ENCODE measurements at regions not wholly inside any gene's neighbourhood (a gene's known extent, or its start where the extent isn't known, plus 50 kb on each side); places are given as distances from the start of the nearest gene placed in this dataset.

DNA sequence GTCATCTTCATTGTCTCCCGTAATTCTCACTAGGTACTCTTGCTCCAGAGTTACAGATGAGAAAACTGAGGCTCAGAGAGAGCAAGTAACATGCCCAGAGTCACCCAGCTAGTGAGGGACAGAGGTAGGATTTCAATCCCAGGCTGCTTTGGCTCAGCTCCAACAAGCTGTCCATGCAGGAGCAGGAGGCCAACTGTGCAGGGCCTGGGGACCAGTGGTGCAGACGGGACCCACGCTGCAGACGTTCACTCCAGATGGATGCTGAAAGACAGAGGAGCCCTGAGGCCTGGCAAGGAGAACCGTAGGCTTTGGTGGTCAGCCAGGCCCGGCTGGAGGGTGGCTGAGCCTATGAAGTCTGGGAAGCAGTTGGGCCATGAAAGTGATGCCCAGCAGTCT, 102.6 kb downstream of the MCFD2 start:
- no peaks in the 10 kb centered on the region for H3K36me3 ChIP-seq (replicated peaks)
- H3K4me1 ChIP-seq = no peaks in the 10 kb centered on the region
- H3K9me3 ChIP-seq = no peaks in the 10 kb centered on the region
- in situ Hi-C loops (cut with MboI; ENCODE audit: low sequenced_read_pairs) = no loop called here
- DNase-seq (ENCODE audit: low spot score in 2 of 2) = no peak
- H3K27me3 ChIP-seq (ENCODE audit: low read depth) = peaks cover 11% of the 10 kb centered on the region; the same call in 1 of the 2 replicates
- no peak overlapping the region for H3K4me3 ChIP-seq

Data from HAP-1 (cell line).